ENCODE measurements at regions not wholly inside any gene's neighbourhood (a gene's known extent, or its start where the extent isn't known, plus 50 kb on each side); places are given as distances from the start of the nearest gene placed in this dataset.

DNA sequence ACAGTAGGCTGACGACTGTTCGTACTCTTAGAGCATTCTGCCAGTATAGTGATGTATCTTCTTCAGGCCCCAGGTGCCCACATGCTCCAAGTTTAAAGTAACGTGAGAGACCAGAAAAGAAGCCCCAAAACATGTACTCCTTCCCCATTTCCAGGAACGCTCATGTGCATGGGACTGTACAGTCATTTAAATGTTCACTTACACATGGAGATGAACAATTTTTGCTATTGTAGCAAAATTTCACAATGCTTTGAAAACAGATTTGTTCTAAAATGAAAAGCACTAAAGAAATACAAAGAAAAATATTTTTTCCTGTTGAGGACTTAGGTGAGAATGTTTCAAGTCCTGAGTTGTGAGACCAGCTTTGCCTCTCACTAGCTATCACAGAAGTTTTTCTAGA lies 269.3 kb upstream of the PRDM1 start:
- no peaks in the 10 kb centered on the region for H3K9me3 Mint-ChIP-seq (ENCODE audit: unreplicated experiment)
- DNase-seq (ENCODE audit: low spot score), result no peak
- H3K36me3 Mint-ChIP-seq (ENCODE audit: low read depth, unreplicated experiment), result no peaks in the 10 kb centered on the region
- H3K4me3 Mint-ChIP-seq (ENCODE audit: unreplicated experiment), result no peak overlapping the region
- peaks cover 2% of the 10 kb centered on the region for H3K4me1 Mint-ChIP-seq (ENCODE audit: unreplicated experiment)
- H3K27me3 Mint-ChIP-seq (ENCODE audit: unreplicated experiment), result peaks cover 1% of the 10 kb centered on the region
- no peak overlapping the region for H3K27ac Mint-ChIP-seq (ENCODE audit: unreplicated experiment)
- TF ChIP-seq, protein P1, sequence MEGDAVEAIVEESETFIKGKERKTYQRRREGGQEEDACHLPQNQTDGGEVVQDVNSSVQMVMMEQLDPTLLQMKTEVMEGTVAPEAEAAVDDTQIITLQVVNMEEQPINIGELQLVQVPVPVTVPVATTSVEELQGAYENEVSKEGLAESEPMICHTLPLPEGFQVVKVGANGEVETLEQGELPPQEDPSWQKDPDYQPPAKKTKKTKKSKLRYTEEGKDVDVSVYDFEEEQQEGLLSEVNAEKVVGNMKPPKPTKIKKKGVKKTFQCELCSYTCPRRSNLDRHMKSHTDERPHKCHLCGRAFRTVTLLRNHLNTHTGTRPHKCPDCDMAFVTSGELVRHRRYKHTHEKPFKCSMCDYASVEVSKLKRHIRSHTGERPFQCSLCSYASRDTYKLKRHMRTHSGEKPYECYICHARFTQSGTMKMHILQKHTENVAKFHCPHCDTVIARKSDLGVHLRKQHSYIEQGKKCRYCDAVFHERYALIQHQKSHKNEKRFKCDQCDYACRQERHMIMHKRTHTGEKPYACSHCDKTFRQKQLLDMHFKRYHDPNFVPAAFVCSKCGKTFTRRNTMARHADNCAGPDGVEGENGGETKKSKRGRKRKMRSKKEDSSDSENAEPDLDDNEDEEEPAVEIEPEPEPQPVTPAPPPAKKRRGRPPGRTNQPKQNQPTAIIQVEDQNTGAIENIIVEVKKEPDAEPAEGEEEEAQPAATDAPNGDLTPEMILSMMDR (IDR thresholded peaks at IDR 0.05; ENCODE audit: unreplicated experiment), result no peak

DNA sequence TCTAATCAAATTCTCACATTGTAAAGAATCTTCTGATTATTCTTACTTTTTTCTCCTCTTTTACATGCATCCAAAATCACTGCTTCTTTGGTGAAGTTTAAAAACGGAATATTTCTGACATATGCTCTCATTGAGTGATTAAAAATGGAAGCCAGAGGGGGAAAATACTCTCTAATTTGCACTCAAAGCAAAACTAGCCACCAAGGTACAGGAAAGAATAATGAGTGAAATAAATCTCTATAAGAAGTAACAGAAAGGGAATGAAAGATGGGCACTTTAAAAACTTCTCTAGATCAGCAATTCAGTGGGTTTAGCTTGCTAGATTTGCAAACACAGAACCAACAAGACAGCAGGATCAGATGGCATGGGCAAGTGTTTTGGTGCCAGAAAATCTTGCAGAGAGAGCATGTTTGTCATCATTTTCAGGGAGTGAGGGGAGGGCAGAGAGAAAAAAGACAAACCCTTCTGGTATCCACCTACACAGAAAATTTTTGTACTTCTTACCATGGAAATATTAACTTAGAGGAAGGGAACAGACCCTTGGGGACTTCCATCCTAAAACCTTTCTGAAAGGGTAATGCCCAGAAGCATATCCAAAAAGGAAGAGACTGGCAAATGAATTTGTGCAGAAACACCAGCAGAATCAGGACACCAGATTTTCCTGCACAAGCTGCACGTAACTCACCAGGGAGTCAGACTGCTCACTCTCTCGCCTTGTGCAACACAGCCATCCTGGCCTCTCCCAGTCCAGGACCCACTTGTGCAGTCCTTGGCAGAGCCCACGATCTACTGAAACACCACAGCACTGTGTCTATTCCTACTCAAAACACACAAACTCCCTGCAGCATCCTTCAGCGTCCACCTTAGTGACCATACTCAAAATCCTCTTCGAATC lies 270.2 kb upstream of the PRDM1 start:
- TF ChIP-seq, protein P1 (IDR thresholded peaks at IDR 0.05; ENCODE audit: unreplicated experiment), result no peak
- Mint-ChIP-seq H3K27me3 (ENCODE audit: unreplicated experiment) (peaks cover 1% of the 10 kb centered on the region), H3K27ac (ENCODE audit: unreplicated experiment) (no peak overlapping the region), H3K9me3 (ENCODE audit: unreplicated experiment) (no peaks in the 10 kb centered on the region), H3K4me1 (ENCODE audit: unreplicated experiment) (peaks cover 2% of the 10 kb centered on the region), H3K36me3 (ENCODE audit: low read depth, unreplicated experiment) (no peaks in the 10 kb centered on the region), H3K4me3 (ENCODE audit: unreplicated experiment) (no peak overlapping the region)
- DNase-seq (ENCODE audit: low spot score), result no peak

- Mint-ChIP-seq H3K36me3 (ENCODE audit: low read depth, unreplicated experiment) (no peaks in the 10 kb centered on the region), H3K4me1 (ENCODE audit: unreplicated experiment) (peaks cover 11% of the 10 kb centered on the region), H3K27me3 (ENCODE audit: unreplicated experiment) (peaks cover 1% of the 10 kb centered on the region), H3K27ac (ENCODE audit: unreplicated experiment) (no peak overlapping the region), H3K4me3 (ENCODE audit: unreplicated experiment) (no peak overlapping the region), H3K9me3 (ENCODE audit: unreplicated experiment) (no peaks in the 10 kb centered on the region)
- no peak for DNase-seq (ENCODE audit: low spot score)
- TF ChIP-seq, protein P1 (IDR thresholded peaks at IDR 0.05; ENCODE audit: unreplicated experiment), result no peak
These were observed 271.2 kb upstream of the PRDM1 start for GRCh38 chr6:105814745-105815536.

DNA sequence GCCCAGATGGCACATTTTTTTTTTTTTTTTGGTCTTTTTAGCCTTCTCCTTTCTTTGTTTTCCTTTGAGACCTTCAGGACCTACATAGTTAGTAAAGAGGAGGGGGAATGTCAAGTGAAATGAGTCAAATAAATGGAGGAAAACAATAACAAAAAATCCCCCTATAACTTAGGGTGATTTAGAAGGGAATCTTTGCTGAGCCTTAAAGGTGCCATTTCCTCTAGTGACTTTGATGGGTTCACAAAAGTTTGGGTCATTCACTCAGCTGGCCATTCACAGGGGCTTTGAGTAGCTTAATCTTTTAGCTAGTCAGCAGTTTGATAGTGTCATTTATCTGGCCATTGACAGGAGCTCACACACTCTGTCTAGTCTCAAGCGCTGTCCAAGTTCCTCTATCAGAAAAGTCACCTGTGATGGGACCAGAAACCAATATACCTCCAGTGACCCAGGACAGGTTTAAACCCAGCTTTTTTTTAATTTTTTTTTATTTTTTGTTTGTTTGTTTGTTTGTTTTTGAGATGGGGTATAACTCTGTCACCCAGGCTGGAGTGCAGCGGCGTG lies 275.1 kb upstream of the PRDM1 start:
- H3K27ac Mint-ChIP-seq (ENCODE audit: unreplicated experiment), result no peak overlapping the region
- H3K36me3 Mint-ChIP-seq (ENCODE audit: low read depth, unreplicated experiment), result no peaks in the 10 kb centered on the region
- peaks cover 1% of the 10 kb centered on the region for H3K27me3 Mint-ChIP-seq (ENCODE audit: unreplicated experiment)
- H3K4me1 Mint-ChIP-seq (ENCODE audit: unreplicated experiment), result peaks cover 31% of the 10 kb centered on the region
- TF ChIP-seq, protein P1 (IDR thresholded peaks at IDR 0.05; ENCODE audit: unreplicated experiment), result no peak
- no peak for DNase-seq (ENCODE audit: low spot score)
- H3K9me3 Mint-ChIP-seq (ENCODE audit: unreplicated experiment), result no peaks in the 10 kb centered on the region
- H3K4me3 Mint-ChIP-seq (ENCODE audit: unreplicated experiment), result no peak overlapping the region
